CD4-positive, alpha-beta memory T cell (primary cell): ENCODE measurements at regions not wholly inside any gene's neighbourhood (a gene's known extent, or its start where the extent isn't known, plus 50 kb on each side); places are given as distances from the start of the nearest gene placed in this dataset.

ENCODE experiments used
- CTCF ChIA-PET: fragments of 350-600 bp; sonication (Branson Sonifier 250); formaldehyde crosslinking; loops from one replicate; lab custom pipeline; 2021; ENCODE audit warnings: inconsistent platforms; ENCODE audit not compliant: partially characterized antibody; lab: Charles Lee
- POLR2A ChIA-PET: fragments of 350-600 bp; sonication (Branson Sonifier 250); formaldehyde crosslinking; loops from one replicate; lab custom pipeline; 2021; ENCODE audit not compliant: partially characterized antibody; lab: Charles Lee
- DNase-seq, 5 donors: peaks; one replicate each; pipeline versions ENCODE4 v3.0.0 to v3.0.0-alpha.2; 2020 to 2022; ENCODE audit warnings: mixed read lengths in 1 of 5
- H3K27ac ChIP-seq: one replicate; pipeline ENCODE4 v1.7.0; 2013; ENCODE audit warnings: low read depth, low read length
- H3K27me3 ChIP-seq: 2 replicates; pipeline ENCODE4 v1.7.0; 2013; ENCODE audit warnings: mild to moderate bottlenecking, low read length, moderate library complexity; ENCODE audit not compliant: insufficient read depth
- H3K36me3 ChIP-seq: 2 replicates; pipeline ENCODE4 v1.7.0; 2013; ENCODE audit warnings: mild to moderate bottlenecking, low read length, moderate library complexity; ENCODE audit not compliant: insufficient read depth
- H3K4me1 ChIP-seq: 2 replicates; pipeline ENCODE4 v1.7.0; 2013; ENCODE audit warnings: mild to moderate bottlenecking, low read length, moderate library complexity; ENCODE audit not compliant: insufficient read depth
- H3K4me3 ChIP-seq, 2 donors: one replicate each; pipeline ENCODE4 v1.7.0; 2013; ENCODE audit warnings: low read length in 2 of 2, mild to moderate bottlenecking in 1 of 2
- H3K9me3 ChIP-seq, 2 donors: one replicate each; pipeline ENCODE4 v1.7.0; 2013; ENCODE audit warnings: low read length in 2 of 2, control low read depth in 1 of 2; ENCODE audit not compliant: control insufficient read depth in 1 of 2
- H3K27ac Mint-ChIP-seq, 7 donors: one replicate each; pipeline ENCODE4 v1.8.0; 2020 to 2021; ENCODE audit warnings: mixed read lengths in 7 of 7, mild to moderate bottlenecking in 6 of 7, inconsistent platforms in 3 of 7, moderate library complexity in 3 of 7
- H3K27me3 Mint-ChIP-seq, 2 donors: one replicate each; pipeline ENCODE4 v1.8.0; 2020 to 2021; ENCODE audit warnings: mixed read lengths in 2 of 2
- H3K36me3 Mint-ChIP-seq, 2 donors: one replicate each; pipeline ENCODE4 v1.8.0; 2020 to 2021; ENCODE audit warnings: mixed read lengths in 2 of 2, inconsistent platforms in 1 of 2, mild to moderate bottlenecking in 1 of 2
- H3K4me1 Mint-ChIP-seq, 4 donors: one replicate each; pipeline ENCODE4 v1.8.0; 2020 to 2021; ENCODE audit warnings: mixed read lengths in 4 of 4, mild to moderate bottlenecking in 1 of 4
- H3K4me3 Mint-ChIP-seq, 8 donors: one replicate each; pipeline ENCODE4 v1.8.0; 2020 to 2021; ENCODE audit warnings: mixed read lengths in 8 of 8, mild to moderate bottlenecking in 7 of 8, moderate library complexity in 6 of 8, inconsistent platforms in 3 of 8
- H3K9me3 Mint-ChIP-seq, 8 donors: one replicate each; pipeline ENCODE4 v1.8.0; 2020 to 2021; ENCODE audit warnings: mixed read lengths in 8 of 8, mild to moderate bottlenecking in 5 of 8, inconsistent platforms in 3 of 8, moderate library complexity in 1 of 8
- intact Hi-C: fragments of 100-400 bp; cut with micrococcal nuclease; formaldehyde crosslinking; loops from one replicate; pipeline ENCODE4 v1.15.1; 2023

- Mint-ChIP-seq H3K4me3 (no peak overlapping the region), H3K27ac (peak overlapping the region in 1 of 7 donors; percentile 1)
- H3K9me3 ChIP-seq = no peaks in the 10 kb centered on the region
Observed at GRCh38 chr22:48051796-48052620, 1289.6 kb downstream of the TBC1D22A start.

GRCh38 chr22:48050836-48051235 lies 1288.4 kb downstream of the TBC1D22A start:
- CTCF ChIA-PET = no interaction called here
- H3K27ac Mint-ChIP-seq = no peak overlapping the region

More at GRCh38 chr22:48051796-48052620, 1289.6 kb downstream of the TBC1D22A start:
- peaks cover 4% of the 10 kb centered on the region in 2 donors for H3K27me3 Mint-ChIP-seq
- intact Hi-C loops = no loop called here
- H3K36me3 Mint-ChIP-seq = no peaks in the 10 kb centered on the region
- CTCF ChIA-PET = no interaction called here
- Histone ChIP-seq H3K36me3 (no peaks in the 10 kb centered on the region), H3K4me1 (no peaks in the 10 kb centered on the region), H3K4me3 (no peak overlapping the region), H3K27me3 (no peaks in the 10 kb centered on the region), H3K27ac (no peak overlapping the region)
- H3K4me1 Mint-ChIP-seq = no peaks in the 10 kb centered on the region
- DNase-seq = no peak
- peaks cover 0 to 2% (median 0%) of the 10 kb centered on the region in 8 donors for H3K9me3 Mint-ChIP-seq
- POLR2A ChIA-PET = no interaction called here

GRCh38 chr22:48049116-48049515 lies 1286.7 kb downstream of the TBC1D22A start:
- no peaks in the 10 kb centered on the region for H3K36me3 Mint-ChIP-seq
- DNase-seq = no peak
- Histone ChIP-seq H3K9me3 (no peaks in the 10 kb centered on the region), H3K36me3 (no peaks in the 10 kb centered on the region), H3K4me3 (no peak overlapping the region), H3K27ac (no peak overlapping the region), H3K27me3 (no peaks in the 10 kb centered on the region), H3K4me1 (no peaks in the 10 kb centered on the region)
- no peak overlapping the region for H3K27ac Mint-ChIP-seq
- H3K4me1 Mint-ChIP-seq = no peaks in the 10 kb centered on the region
- ChIA-PET POLR2A (no interaction called here), CTCF (no interaction called here)
- H3K4me3 Mint-ChIP-seq = no peak overlapping the region
- H3K27me3 Mint-ChIP-seq = peaks cover 6 to 11% of the 10 kb centered on the region in 2 donors
- intact Hi-C loops = no loop called here
- peaks cover 0 to 2% (median 0%) of the 10 kb centered on the region in 8 donors for H3K9me3 Mint-ChIP-seq

More at GRCh38 chr22:48050836-48051235, 1288.4 kb downstream of the TBC1D22A start:
- Mint-ChIP-seq H3K27me3 (peaks cover 4 to 6% of the 10 kb centered on the region in 2 donors), H3K36me3 (no peaks in the 10 kb centered on the region), H3K4me1 (no peaks in the 10 kb centered on the region), H3K9me3 (peaks cover 0 to 2% (median 0%) of the 10 kb centered on the region in 8 donors), H3K4me3 (no peak overlapping the region)
- no peak overlapping the region for H3K4me3 ChIP-seq
- DNase-seq = no peak
- no peaks in the 10 kb centered on the region for H3K27me3 ChIP-seq
- no peaks in the 10 kb centered on the region for H3K4me1 ChIP-seq
- H3K27ac ChIP-seq = no peak overlapping the region
- POLR2A ChIA-PET = no interaction called here
- H3K9me3 ChIP-seq = no peaks in the 10 kb centered on the region
- no peaks in the 10 kb centered on the region for H3K36me3 ChIP-seq
- intact Hi-C loops = no loop called here

DNA sequence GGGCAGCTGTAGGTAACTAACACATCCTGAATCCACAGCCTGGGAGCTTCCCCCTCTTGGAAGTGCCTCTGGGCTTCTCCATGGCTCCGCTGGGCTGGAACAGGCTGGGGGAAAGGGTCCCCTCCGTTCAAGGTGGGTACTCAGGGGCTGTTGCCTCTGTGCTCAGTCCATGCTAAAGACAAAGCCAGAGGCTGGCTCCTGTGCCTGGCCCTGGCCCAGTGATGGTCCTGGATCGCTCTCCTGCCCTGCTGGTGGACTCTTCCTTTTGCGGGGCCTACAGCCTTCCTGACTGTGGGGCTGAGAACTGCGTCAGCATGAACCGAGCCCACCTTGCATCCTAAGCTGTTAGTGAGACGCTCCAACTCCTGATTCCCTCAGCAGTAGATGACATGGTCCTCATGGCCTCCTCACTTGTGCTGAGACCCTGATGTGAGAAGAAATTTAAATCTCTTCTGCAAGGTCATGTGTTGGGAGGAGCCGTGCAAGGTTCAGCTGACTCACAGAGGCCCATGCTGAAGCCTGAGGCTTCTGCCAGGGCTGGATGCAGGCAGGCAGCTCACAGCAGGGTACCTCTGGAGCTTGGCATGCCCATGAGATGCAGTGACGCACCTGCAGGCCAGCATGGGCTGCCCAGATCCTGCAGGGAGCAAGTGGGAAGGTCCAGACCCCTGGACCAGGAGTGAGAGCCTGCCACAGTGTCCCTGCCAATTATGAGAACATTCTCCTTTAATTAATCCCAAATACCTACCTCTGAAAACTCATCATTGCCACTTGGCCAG lies 1285.5 kb downstream of the TBC1D22A start:
- Mint-ChIP-seq H3K9me3 (peaks cover 0 to 2% (median 0%) of the 10 kb centered on the region in 8 donors), H3K36me3 (no peaks in the 10 kb centered on the region), H3K27me3 (peaks cover 6 to 15% of the 10 kb centered on the region in 2 donors), H3K4me3 (no peak overlapping the region), H3K4me1 (no peaks in the 10 kb centered on the region), H3K27ac (peak overlapping the region in 1 of 7 donors; percentile 22)
- H3K4me1 ChIP-seq = no peaks in the 10 kb centered on the region
- ChIA-PET CTCF (no interaction called here), POLR2A (no interaction called here)
- H3K4me3 ChIP-seq = no peak overlapping the region
- no peak overlapping the region for H3K27ac ChIP-seq
- H3K36me3 ChIP-seq = no peaks in the 10 kb centered on the region
- no peak for DNase-seq
- intact Hi-C loops = no loop called here
- H3K9me3 ChIP-seq = no peaks in the 10 kb centered on the region
- H3K27me3 ChIP-seq = no peaks in the 10 kb centered on the region

DNA sequence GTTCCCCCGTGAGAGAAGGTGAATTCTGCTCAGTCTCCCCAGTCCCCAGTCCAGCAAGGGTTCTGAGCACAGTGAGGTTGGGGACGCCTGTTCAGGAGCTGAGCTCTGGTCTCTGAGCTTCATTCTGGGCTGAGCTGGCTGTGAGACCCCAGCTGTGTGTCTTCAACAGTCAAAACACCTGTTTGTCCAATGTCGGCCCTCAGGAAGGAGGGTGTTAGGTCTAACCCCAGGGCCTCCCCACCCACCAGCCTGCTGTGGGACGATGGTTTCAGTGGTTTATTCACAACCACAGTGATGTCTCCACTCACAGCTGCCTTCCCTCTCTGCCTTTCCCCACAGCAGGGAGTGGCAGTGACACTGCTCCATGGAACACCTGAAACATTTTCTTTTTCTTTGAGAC lies 1282.9 kb downstream of the TBC1D22A start:
- no peak for DNase-seq
- H3K27ac ChIP-seq = no peak overlapping the region
- H3K4me3 ChIP-seq = no peak overlapping the region
- Mint-ChIP-seq H3K4me3 (no peak overlapping the region), H3K27me3 (peaks cover 6 to 23% of the 10 kb centered on the region in 2 donors), H3K9me3 (no peaks in the 10 kb centered on the region), H3K4me1 (no peaks in the 10 kb centered on the region), H3K36me3 (no peaks in the 10 kb centered on the region), H3K27ac (no peak overlapping the region)
- no peaks in the 10 kb centered on the region for H3K4me1 ChIP-seq
- ChIA-PET CTCF (no interaction called here), POLR2A (no interaction called here)
- intact Hi-C loops = no loop called here
- no peaks in the 10 kb centered on the region for H3K9me3 ChIP-seq
- no peaks in the 10 kb centered on the region for H3K36me3 ChIP-seq
- H3K27me3 ChIP-seq = no peaks in the 10 kb centered on the region

GRCh38 chr22:48044487-48045060 lies 1282.1 kb downstream of the TBC1D22A start:
- Mint-ChIP-seq H3K27ac (no peak overlapping the region), H3K9me3 (peaks cover 0 to 4% (median 0%) of the 10 kb centered on the region in 8 donors), H3K27me3 (peaks cover 6 to 23% of the 10 kb centered on the region in 2 donors), H3K4me1 (no peaks in the 10 kb centered on the region), H3K4me3 (no peak overlapping the region), H3K36me3 (no peaks in the 10 kb centered on the region)
- Histone ChIP-seq H3K36me3 (no peaks in the 10 kb centered on the region), H3K4me3 (no peak overlapping the region), H3K27me3 (no peaks in the 10 kb centered on the region), H3K4me1 (no peaks in the 10 kb centered on the region), H3K27ac (no peak overlapping the region), H3K9me3 (no peaks in the 10 kb centered on the region)
- intact Hi-C loops = no loop called here
- DNase-seq = no peak
- CTCF ChIA-PET = no interaction called here
- POLR2A ChIA-PET = no interaction called here

DNA sequence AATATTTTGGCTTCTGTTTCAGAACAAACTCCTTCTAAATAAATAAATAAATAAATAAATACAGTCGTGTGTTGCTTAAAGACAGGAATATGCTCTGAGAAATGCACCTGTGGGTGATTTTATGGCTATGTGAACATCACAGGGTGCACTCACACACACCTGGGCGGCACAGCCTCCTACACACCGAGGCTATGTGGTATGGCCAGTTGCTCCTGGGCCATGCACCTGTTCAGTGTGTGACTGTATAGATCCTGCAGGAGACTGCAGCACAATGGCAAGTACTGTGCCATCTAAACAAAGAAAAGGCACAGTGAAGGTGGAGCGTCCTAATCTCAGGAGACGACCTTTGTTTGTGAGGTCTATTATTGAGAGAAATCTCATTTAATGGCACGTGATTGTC lies 1281.1 kb downstream of the TBC1D22A start:
- Mint-ChIP-seq H3K4me1 (no peaks in the 10 kb centered on the region), H3K4me3 (no peak overlapping the region), H3K36me3 (no peaks in the 10 kb centered on the region), H3K27me3 (peaks cover 6 to 23% of the 10 kb centered on the region in 2 donors), H3K27ac (no peak overlapping the region), H3K9me3 (peaks cover 0 to 4% (median 0%) of the 10 kb centered on the region in 8 donors)
- intact Hi-C loops = no loop called here
- no peak for DNase-seq
- Histone ChIP-seq H3K27ac (no peak overlapping the region), H3K4me1 (no peaks in the 10 kb centered on the region), H3K9me3 (no peaks in the 10 kb centered on the region), H3K4me3 (no peak overlapping the region), H3K27me3 (no peaks in the 10 kb centered on the region), H3K36me3 (no peaks in the 10 kb centered on the region)
- ChIA-PET CTCF (no interaction called here), POLR2A (no interaction called here)
